ENCODE measurements at regions not wholly inside any gene's neighbourhood (a gene's known extent, or its start where the extent isn't known, plus 50 kb on each side); places are given as distances from the start of the nearest gene placed in this dataset.

GRCh38 chr5:165477546-165477945, 1972.1 kb downstream of the MAT2B start:
- H3K4me1 Mint-ChIP-seq, result peaks cover 9% of the 10 kb centered on the region
- TF ChIP-seq CREM (CRISPR knock-in tag; IDR thresholded peaks at IDR 0.05) (no peak), PRRX2 (CRISPR knock-in tag; IDR thresholded peaks at IDR 0.05) (no peak), JUN (CRISPR knock-in tag; IDR thresholded peaks at IDR 0.05) (no peak)
- no peaks in the 10 kb centered on the region for H3K27me3 Mint-ChIP-seq (ENCODE audit: low read depth)
- H3K9me3 Mint-ChIP-seq, result no peaks in the 10 kb centered on the region
- no peaks in the 10 kb centered on the region for H3K36me3 Mint-ChIP-seq
- DNase-seq (ENCODE audit: low spot score) (no peak), ATAC-seq (no peak)
- no peak overlapping the region for H3K4me3 Mint-ChIP-seq
- H3K27ac Mint-ChIP-seq, result no peak overlapping the region
- ChIA-PET CTCF (no interaction called here), POLR2A (no interaction called here)

DNA sequence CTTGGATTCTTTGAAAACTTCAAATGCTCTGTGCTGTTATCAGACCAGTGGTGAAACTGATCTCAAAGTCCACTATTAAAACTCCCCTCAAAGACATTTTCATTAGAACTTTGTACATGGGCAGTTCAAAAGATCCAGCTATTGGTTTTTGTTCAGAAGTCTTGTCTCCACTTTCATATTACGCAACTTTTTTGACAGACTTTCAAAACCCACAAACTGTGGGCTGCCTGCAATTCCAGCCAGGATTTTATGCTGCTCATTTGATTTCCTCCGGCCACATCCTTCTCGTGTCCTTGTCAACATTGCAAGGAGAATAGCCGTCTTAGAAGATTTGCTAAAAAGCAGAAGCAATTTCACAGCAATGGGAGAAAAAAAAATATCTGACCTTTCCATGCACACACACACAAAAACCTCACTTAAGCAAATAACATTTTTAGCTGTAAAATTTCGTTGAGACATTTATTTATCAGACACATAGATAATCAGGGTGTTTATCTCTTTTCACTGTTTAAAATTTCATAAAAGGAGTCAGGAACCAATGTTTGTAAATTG, 1990.5 kb downstream of the MAT2B start:
- Mint-ChIP-seq H3K27me3 (ENCODE audit: low read depth) (no peaks in the 10 kb centered on the region), H3K9me3 (no peaks in the 10 kb centered on the region)
- POLR2A ChIA-PET, result no interaction called here

GRCh38 chr5:165497707-165498106, 1992.3 kb downstream of the MAT2B start:
- Mint-ChIP-seq H3K9me3 (no peaks in the 10 kb centered on the region), H3K4me3 (no peak overlapping the region), H3K27ac (no peak overlapping the region), H3K27me3 (ENCODE audit: low read depth) (no peaks in the 10 kb centered on the region), H3K4me1 (0 out of 2 replicates have a peak, but pooled peaks cover under 1% of the 10 kb centered on the region), H3K36me3 (no peaks in the 10 kb centered on the region)
- DNase-seq (ENCODE audit: low spot score) (peak; percentile 12), ATAC-seq (peak; percentile 85)
- peak; percentile 23; the same call in 1 of the 2 replicates for TF ChIP-seq CTCF (IDR thresholded peaks at IDR 0.05)
- no peak for TF ChIP-seq ELF4 (CRISPR knock-in tag; IDR thresholded peaks at IDR 0.05; ENCODE audit: low read depth)
- POLR2A ChIA-PET, result no interaction called here
- CTCF ChIA-PET, result no interaction called here

More for the DNA sequence above, 1990.5 kb downstream of the MAT2B start:
- DNase-seq (ENCODE audit: low spot score) (no peak), ATAC-seq (no peak)
- no peak overlapping the region for H3K4me3 Mint-ChIP-seq
- H3K4me1 Mint-ChIP-seq, result no peaks in the 10 kb centered on the region
- H3K36me3 Mint-ChIP-seq, result no peaks in the 10 kb centered on the region
- no peak overlapping the region for H3K27ac Mint-ChIP-seq
- CTCF ChIA-PET, result no interaction called here
- no peak for TF ChIP-seq FOXP1 (CRISPR knock-in tag; IDR thresholded peaks at IDR 0.05; ENCODE audit: borderline replicate concordance)

GRCh38 chr5:165502893-165503691, 1997.7 kb downstream of the MAT2B start:
- H3K27me3 Mint-ChIP-seq (ENCODE audit: low read depth), result no peaks in the 10 kb centered on the region
- DNase-seq (ENCODE audit: low spot score) (no peak), ATAC-seq (no peak)
- peaks cover 15% of the 10 kb centered on the region for H3K36me3 Mint-ChIP-seq
- H3K9me3 Mint-ChIP-seq, result peaks cover 23% of the 10 kb centered on the region
- peaks cover 22% of the 10 kb centered on the region for H3K4me1 Mint-ChIP-seq
- CTCF ChIA-PET, result interaction anchor here (0.5 to 0.6 kb wide), 2 partner anchors 11 to 277 kb away, joined by 4 read pairs; no protein-coding TSS in a partner anchor
- no peak overlapping the region; the same call in 1 of the 2 replicates for H3K27ac Mint-ChIP-seq
- POLR2A ChIA-PET, result no interaction called here
- H3K4me3 Mint-ChIP-seq, result no peak overlapping the region
- TF ChIP-seq ETV6 (CRISPR knock-in tag; IDR thresholded peaks at IDR 0.05) (no peak), TEAD1 (CRISPR knock-in tag; IDR thresholded peaks at IDR 0.05) (no peak), ZNF423 (CRISPR knock-in tag; IDR thresholded peaks at IDR 0.05) (no peak), SP1 (CRISPR knock-in tag; conservative IDR thresholded peaks at IDR 0.05) (no peak), AFF4 (CRISPR knock-in tag; IDR thresholded peaks at IDR 0.05; ENCODE audit: borderline replicate concordance) (no peak), ELF4 (CRISPR knock-in tag; IDR thresholded peaks at IDR 0.05; ENCODE audit: low read depth) (no peak), SMAD4 (CRISPR knock-in tag; IDR thresholded peaks at IDR 0.05) (no peak), KAT7 (CRISPR knock-in tag; IDR thresholded peaks at IDR 0.05; ENCODE audit: borderline replicate concordance) (no peak), FOXK1 (CRISPR knock-in tag; IDR thresholded peaks at IDR 0.05) (no peak), TEAD4 (CRISPR knock-in tag; IDR thresholded peaks at IDR 0.05) (no peak), CREB1 (CRISPR knock-in tag; IDR thresholded peaks at IDR 0.05) (no peak), JAZF1 (CRISPR knock-in tag; IDR thresholded peaks at IDR 0.05) (no peak)
- TF ChIP-seq, protein P1, sequence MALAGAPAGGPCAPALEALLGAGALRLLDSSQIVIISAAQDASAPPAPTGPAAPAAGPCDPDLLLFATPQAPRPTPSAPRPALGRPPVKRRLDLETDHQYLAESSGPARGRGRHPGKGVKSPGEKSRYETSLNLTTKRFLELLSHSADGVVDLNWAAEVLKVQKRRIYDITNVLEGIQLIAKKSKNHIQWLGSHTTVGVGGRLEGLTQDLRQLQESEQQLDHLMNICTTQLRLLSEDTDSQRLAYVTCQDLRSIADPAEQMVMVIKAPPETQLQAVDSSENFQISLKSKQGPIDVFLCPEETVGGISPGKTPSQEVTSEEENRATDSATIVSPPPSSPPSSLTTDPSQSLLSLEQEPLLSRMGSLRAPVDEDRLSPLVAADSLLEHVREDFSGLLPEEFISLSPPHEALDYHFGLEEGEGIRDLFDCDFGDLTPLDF (CRISPR knock-in tag; IDR thresholded peaks at IDR 0.05), result no peak
- TF ChIP-seq, protein P2, sequence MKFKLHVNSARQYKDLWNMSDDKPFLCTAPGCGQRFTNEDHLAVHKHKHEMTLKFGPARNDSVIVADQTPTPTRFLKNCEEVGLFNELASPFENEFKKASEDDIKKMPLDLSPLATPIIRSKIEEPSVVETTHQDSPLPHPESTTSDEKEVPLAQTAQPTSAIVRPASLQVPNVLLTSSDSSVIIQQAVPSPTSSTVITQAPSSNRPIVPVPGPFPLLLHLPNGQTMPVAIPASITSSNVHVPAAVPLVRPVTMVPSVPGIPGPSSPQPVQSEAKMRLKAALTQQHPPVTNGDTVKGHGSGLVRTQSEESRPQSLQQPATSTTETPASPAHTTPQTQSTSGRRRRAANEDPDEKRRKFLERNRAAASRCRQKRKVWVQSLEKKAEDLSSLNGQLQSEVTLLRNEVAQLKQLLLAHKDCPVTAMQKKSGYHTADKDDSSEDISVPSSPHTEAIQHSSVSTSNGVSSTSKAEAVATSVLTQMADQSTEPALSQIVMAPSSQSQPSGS (CRISPR knock-in tag; IDR thresholded peaks at IDR 0.05; ENCODE audit: borderline replicate concordance, low read depth), result no peak
